ENCODE measurements at regions not wholly inside any gene's neighbourhood (a gene's known extent, or its start where the extent isn't known, plus 50 kb on each side); places are given as distances from the start of the nearest gene placed in this dataset.

DNA sequence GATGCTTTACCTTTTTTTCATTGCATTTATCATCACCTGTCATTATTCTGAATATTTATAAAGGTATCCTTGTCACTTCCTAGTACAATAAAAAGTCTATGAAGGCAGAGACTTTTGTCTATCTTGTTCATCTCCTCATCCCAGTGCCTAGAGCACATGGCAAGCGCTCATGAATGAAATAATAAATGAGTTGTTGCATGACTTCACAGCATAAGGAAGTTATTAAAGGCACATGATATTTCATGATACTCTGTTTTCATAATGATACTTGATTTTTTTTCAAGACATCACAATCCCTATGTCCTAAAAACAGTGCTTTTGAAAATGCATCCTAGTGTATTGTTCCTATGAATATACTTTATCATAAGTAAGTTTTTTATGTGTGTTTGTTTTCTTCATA lies 310.6 kb upstream of the RSPO3 start:
- TF ChIP-seq, protein P1, sequence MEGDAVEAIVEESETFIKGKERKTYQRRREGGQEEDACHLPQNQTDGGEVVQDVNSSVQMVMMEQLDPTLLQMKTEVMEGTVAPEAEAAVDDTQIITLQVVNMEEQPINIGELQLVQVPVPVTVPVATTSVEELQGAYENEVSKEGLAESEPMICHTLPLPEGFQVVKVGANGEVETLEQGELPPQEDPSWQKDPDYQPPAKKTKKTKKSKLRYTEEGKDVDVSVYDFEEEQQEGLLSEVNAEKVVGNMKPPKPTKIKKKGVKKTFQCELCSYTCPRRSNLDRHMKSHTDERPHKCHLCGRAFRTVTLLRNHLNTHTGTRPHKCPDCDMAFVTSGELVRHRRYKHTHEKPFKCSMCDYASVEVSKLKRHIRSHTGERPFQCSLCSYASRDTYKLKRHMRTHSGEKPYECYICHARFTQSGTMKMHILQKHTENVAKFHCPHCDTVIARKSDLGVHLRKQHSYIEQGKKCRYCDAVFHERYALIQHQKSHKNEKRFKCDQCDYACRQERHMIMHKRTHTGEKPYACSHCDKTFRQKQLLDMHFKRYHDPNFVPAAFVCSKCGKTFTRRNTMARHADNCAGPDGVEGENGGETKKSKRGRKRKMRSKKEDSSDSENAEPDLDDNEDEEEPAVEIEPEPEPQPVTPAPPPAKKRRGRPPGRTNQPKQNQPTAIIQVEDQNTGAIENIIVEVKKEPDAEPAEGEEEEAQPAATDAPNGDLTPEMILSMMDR (IDR thresholded peaks at IDR 0.05): no peak
- TF ChIP-seq POLR2A (IDR thresholded peaks at IDR 0.05): no peak

Measured in thyroid gland (tissue), 4 donors.